Neural progenitor cell (in vitro differentiated cells): ENCODE measurements at regions not wholly inside any gene's neighbourhood (a gene's known extent, or its start where the extent isn't known, plus 50 kb on each side); places are given as distances from the start of the nearest gene placed in this dataset.
"Not testable (repeated sequence)": the region's sequence is repeated elsewhere in the genome, so short reads cannot be mapped to it uniquely, and the experiment has no call there.

Experiments used
- DNase-seq: peaks from one replicate; pipeline ENCODE4 v3.0.0-alpha.2; 2016; ENCODE audit warnings: low spot score
- H2AFZ ChIP-seq: fragments of 200-600 bp; sonication (generic); replicated peaks from 2 replicates; pipeline ENCODE4 v1.6.1; 2016; ENCODE audit warnings: antibody characterized with exemption
- H3F3A ChIP-seq: fragments of 200-600 bp; sonication (generic); 2 replicates; pipeline ENCODE4 v1.6.1; 2016; ENCODE audit warnings: antibody characterized with exemption, low read depth
- H3K27ac ChIP-seq: fragments of 200-600 bp; sonication (generic); 2 replicates; pipeline ENCODE4 v1.5.1; 2016; ENCODE audit warnings: mild to moderate bottlenecking
- H3K27me3 ChIP-seq: fragments of 200-600 bp; sonication (generic); 2 replicates; pipeline ENCODE4 v1.6.1; 2016; ENCODE audit warnings: mild to moderate bottlenecking, moderate library complexity
- H3K36me3 ChIP-seq: fragments of 200-600 bp; sonication (generic); 2 replicates; pipeline ENCODE4 v1.5.1; 2016
- H3K4me1 ChIP-seq: fragments of 200-600 bp; sonication (generic); 2 replicates; pipeline ENCODE4 v1.6.1; 2016; ENCODE audit warnings: mixed run types
- H3K4me2 ChIP-seq: fragments of 200-600 bp; sonication (generic); 2 replicates; pipeline ENCODE4 v1.6.1; 2016
- H3K4me3 ChIP-seq: fragments of 200-600 bp; sonication (generic); 2 replicates; pipeline ENCODE4 v1.5.1; 2016
- H3K79me2 ChIP-seq: fragments of 200-600 bp; sonication (generic); 2 replicates; pipeline ENCODE4 v1.6.1; 2016; ENCODE audit warnings: low read depth
- H3K9ac ChIP-seq: fragments of 200-600 bp; sonication (generic); 2 replicates; pipeline ENCODE4 v1.6.1; 2016
- H3K9me3 ChIP-seq: fragments of 200-600 bp; sonication (generic); 2 replicates; pipeline ENCODE4 v1.5.1; 2016; ENCODE audit warnings: low read depth
- H4K20me1 ChIP-seq: fragments of 200-600 bp; sonication (generic); 2 replicates; pipeline ENCODE4 v1.6.1; 2016; ENCODE audit warnings: low read depth
- H3K27ac Mint-ChIP-seq: 3 replicates; pipeline ENCODE4 v1.8.0; 2021; ENCODE audit warnings: mixed read lengths
- H3K27me3 Mint-ChIP-seq: 2 replicates; pipeline ENCODE4 v1.8.0; 2022; ENCODE audit warnings: low read depth, mild to moderate bottlenecking, inconsistent platforms, moderate library complexity, mixed read lengths; ENCODE audit not compliant: insufficient read depth
- H3K36me3 Mint-ChIP-seq: 3 replicates; pipeline ENCODE4 v1.8.0; 2021; ENCODE audit warnings: mixed read lengths
- H3K4me1 Mint-ChIP-seq: 3 replicates; pipeline ENCODE4 v1.8.0; 2021; ENCODE audit warnings: mixed read lengths
- H3K4me3 Mint-ChIP-seq: 3 replicates; pipeline ENCODE4 v1.8.0; 2021; ENCODE audit warnings: mild to moderate bottlenecking, moderate library complexity, mixed read lengths
- H3K9me3 Mint-ChIP-seq: 3 replicates; pipeline ENCODE4 v1.8.0; 2020; ENCODE audit warnings: mixed read lengths
- CTCF ChIP-seq: fragments of 200-600 bp; sonication (generic); IDR thresholded peaks from 2 replicates; pipeline ENCODE4 v1.5.1; 2017; ENCODE audit warnings: antibody characterized with exemption, mild to moderate bottlenecking
- EZH2 ChIP-seq: fragments of 200-600 bp; sonication (generic); IDR thresholded peaks from 2 replicates; pipeline ENCODE4 v1.6.1; 2017; ENCODE audit warnings: antibody characterized with exemption, mild to moderate bottlenecking, moderate library complexity
- EZH2phosphoT487 ChIP-seq: fragments of 200-600 bp; sonication (generic); IDR thresholded peaks from 2 replicates; pipeline ENCODE4 v1.6.1; 2017; ENCODE audit warnings: antibody characterized with exemption

DNA sequence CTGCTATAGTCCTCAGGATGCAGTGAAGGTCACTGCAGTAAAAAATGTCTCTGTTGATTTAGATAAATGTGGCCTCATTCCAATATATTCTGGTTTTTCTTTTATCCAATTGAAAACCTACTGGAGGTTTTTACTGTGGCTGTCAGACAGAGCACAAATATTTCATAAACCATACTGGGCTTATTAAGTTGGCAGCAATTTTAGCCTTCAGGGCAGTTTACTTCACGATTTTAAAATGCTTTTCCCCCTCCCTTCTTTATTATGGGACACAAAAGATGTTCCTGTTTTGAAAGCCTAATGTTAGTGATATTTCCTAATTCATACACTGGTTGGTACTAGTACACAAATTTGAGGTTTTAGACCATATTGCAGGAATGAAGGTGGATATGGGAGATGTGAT lies 939.4 kb downstream of the C4orf33 start:
- Histone ChIP-seq H3F3A (no peaks in the 10 kb centered on the region), H3K36me3 (no peaks in the 10 kb centered on the region), H3K27me3 (no peaks in the 10 kb centered on the region), H3K4me2 (no peak overlapping the region), H3K27ac (no peak overlapping the region), H3K4me1 (peaks cover 4% of the 10 kb centered on the region), H3K9me3 (no peaks in the 10 kb centered on the region), H3K9ac (no peak overlapping the region), H3K79me2 (no peaks in the 10 kb centered on the region), H3K4me3 (no peak overlapping the region), H2AFZ (no peak overlapping the region), H4K20me1 (no peaks in the 10 kb centered on the region)
- TF ChIP-seq EZH2 (no peak), EZH2phosphoT487 (no peak), CTCF (no peak)
- Mint-ChIP-seq H3K27me3 (peaks cover 2% of the 10 kb centered on the region), H3K27ac (no peak overlapping the region), H3K4me1 (no peaks in the 10 kb centered on the region), H3K4me3 (no peak overlapping the region), H3K9me3 (peaks cover 6% of the 10 kb centered on the region), H3K36me3 (no peaks in the 10 kb centered on the region)
- DNase-seq = no peak

DNA sequence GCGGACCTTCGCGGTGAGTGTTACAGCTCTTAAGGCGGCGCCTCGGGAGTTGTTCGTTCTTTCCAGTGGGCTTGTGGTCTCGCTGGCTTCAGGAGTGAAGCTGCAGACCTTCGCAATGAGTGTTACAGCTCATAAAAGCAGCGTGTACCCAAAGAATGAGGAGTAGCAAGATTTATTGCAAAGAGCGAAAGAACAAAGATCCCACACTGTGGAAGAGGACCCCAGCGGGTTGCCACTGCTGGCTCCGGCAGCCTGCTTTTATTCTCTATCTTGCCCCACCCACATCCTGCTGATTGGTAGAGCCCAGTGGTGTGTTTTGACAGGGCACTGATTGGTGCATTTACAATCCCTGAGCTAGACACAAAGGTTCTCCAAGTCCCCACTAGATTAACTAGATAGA lies 941.9 kb downstream of the C4orf33 start:
- DNase-seq, H3K9me3 ChIP-seq, H4K20me1 ChIP-seq, H3K4me3 ChIP-seq, H3K27ac ChIP-seq, H2AFZ ChIP-seq, H3K27me3 ChIP-seq, H3K27me3 Mint-ChIP-seq, H3K4me2 ChIP-seq, H3K4me1 ChIP-seq, H3K36me3 Mint-ChIP-seq, H3K9me3 Mint-ChIP-seq, H3K79me2 ChIP-seq, H3F3A ChIP-seq, H3K4me1 Mint-ChIP-seq, H3K36me3 ChIP-seq, H3K27ac Mint-ChIP-seq, H3K9ac ChIP-seq: not testable (repeated sequence)
- H3K4me3 Mint-ChIP-seq = peak overlapping the region; percentile 35

- not testable (repeated sequence) for H3K9me3 ChIP-seq, H3K4me3 ChIP-seq, H3K27me3 ChIP-seq, H3K27ac Mint-ChIP-seq, H3K4me1 ChIP-seq, H3K4me3 Mint-ChIP-seq, H3K9me3 Mint-ChIP-seq, H3F3A ChIP-seq, H2AFZ ChIP-seq, H4K20me1 ChIP-seq, H3K79me2 ChIP-seq, H3K4me2 ChIP-seq, H3K36me3 ChIP-seq, H3K9ac ChIP-seq, H3K27me3 Mint-ChIP-seq, H3K36me3 Mint-ChIP-seq, DNase-seq, H3K27ac ChIP-seq, H3K4me1 Mint-ChIP-seq
Measured at GRCh38 chr4:130038540-130038939, 942.6 kb downstream of the C4orf33 start.

GRCh38 chr4:130043732-130044160 lies 947.8 kb downstream of the C4orf33 start:
- Mint-ChIP-seq H3K9me3 (peaks cover 3% of the 10 kb centered on the region), H3K27me3 (no peaks in the 10 kb centered on the region), H3K36me3 (no peaks in the 10 kb centered on the region), H3K27ac (no peak overlapping the region), H3K4me3 (no peak overlapping the region), H3K4me1 (peaks cover 5% of the 10 kb centered on the region)
- no peak for DNase-seq
- Histone ChIP-seq H3F3A (no peaks in the 10 kb centered on the region), H4K20me1 (no peaks in the 10 kb centered on the region), H3K79me2 (no peaks in the 10 kb centered on the region), H3K4me2 (no peak overlapping the region), H3K27me3 (no peaks in the 10 kb centered on the region), H3K27ac (no peak overlapping the region), H3K4me1 (no peaks in the 10 kb centered on the region), H3K9me3 (no peaks in the 10 kb centered on the region), H2AFZ (no peak overlapping the region), H3K4me3 (no peak overlapping the region), H3K9ac (no peak overlapping the region), H3K36me3 (no peaks in the 10 kb centered on the region)
- TF ChIP-seq EZH2 (no peak), EZH2phosphoT487 (no peak), CTCF (no peak)
